Renal cortical epithelial cell (primary cell): ENCODE measurements at regions not wholly inside any gene's neighbourhood (a gene's known extent, or its start where the extent isn't known, plus 50 kb on each side); places are given as distances from the start of the nearest gene placed in this dataset.
A peak's percentile ranks its signal among the peaks of the same experiment; 100 is the strongest.
"Not testable (repeated sequence)": the region's sequence is repeated elsewhere in the genome, so short reads cannot be mapped to it uniquely, and the experiment has no call there.

Experiments used
- DNase-seq: peaks from one replicate; pipeline ENCODE4 v3.0.0-alpha.2; 2011; ENCODE audit warnings: low read depth

GRCh38 chr15:39246523-39246922, 334.4 kb upstream of the THBS1 start:
- DNase-seq = no peak

GRCh38 chr15:39247574-39247973, 333.3 kb upstream of the THBS1 start:
- no peak for DNase-seq

- DNase-seq = peak; percentile 63
Measured at GRCh38 chr15:39248204-39248603, 332.7 kb upstream of the THBS1 start.

- DNase-seq = no peak
Measured at GRCh38 chr15:39250001-39250400, 330.9 kb upstream of the THBS1 start.

- no peak for DNase-seq
Measured at GRCh38 chr15:39250460-39251186, 330.3 kb upstream of the THBS1 start.

GRCh38 chr15:39251413-39252133, 329.3 kb upstream of the THBS1 start:
- no peak for DNase-seq

GRCh38 chr15:39252134-39252470, 328.8 kb upstream of the THBS1 start:
- DNase-seq = no peak

GRCh38 chr15:39253552-39253951, 327.3 kb upstream of the THBS1 start:
- DNase-seq = no peak

GRCh38 chr15:39254181-39254580, 326.7 kb upstream of the THBS1 start:
- no peak for DNase-seq

- DNase-seq = no peak
Measured at GRCh38 chr15:39255760-39256159, 325.1 kb upstream of the THBS1 start.

GRCh38 chr15:39260391-39260790, 320.5 kb upstream of the THBS1 start:
- DNase-seq = no peak

- DNase-seq = no peak
Measured at GRCh38 chr15:39260791-39261190, 320.1 kb upstream of the THBS1 start.

GRCh38 chr15:39261397-39262183, 319.3 kb upstream of the THBS1 start:
- not testable (repeated sequence) for DNase-seq

- peak; percentile 45 for DNase-seq
Measured at GRCh38 chr15:39262995-39263772, 317.7 kb upstream of the THBS1 start.

- no peak for DNase-seq
Measured at GRCh38 chr15:39265261-39265660, 315.6 kb upstream of the THBS1 start.

- DNase-seq = no peak
Measured at GRCh38 chr15:39266890-39267289, 314.0 kb upstream of the THBS1 start.

- no peak for DNase-seq
Measured at GRCh38 chr15:39267685-39268084, 313.2 kb upstream of the THBS1 start.

- no peak for DNase-seq
Measured at GRCh38 chr15:39269352-39269751, 311.5 kb upstream of the THBS1 start.

GRCh38 chr15:39269821-39270220, 311.1 kb upstream of the THBS1 start:
- no peak for DNase-seq

- DNase-seq = no peak
Measured at GRCh38 chr15:39270221-39270855, 310.5 kb upstream of the THBS1 start.

GRCh38 chr15:39270934-39271333, 309.9 kb upstream of the THBS1 start:
- no peak for DNase-seq

- DNase-seq = no peak
Measured at GRCh38 chr15:39272901-39273300, 308.0 kb upstream of the THBS1 start.
